K562 (cell line): ENCODE measurements at regions not wholly inside any gene's neighbourhood (a gene's known extent, or its start where the extent isn't known, plus 50 kb on each side); places are given as distances from the start of the nearest gene placed in this dataset.

Experiments used
- ATAC-seq: fragments of 200-7000 bp; cut with Tn5 transposase; 3 replicates; pipeline ENCODE4 v1.9.1; 2020; ENCODE audit warnings: moderate library complexity
- BruUV-seq: library from RNA; stranded (reverse); fragments of 400-500 nt; replicated peaks from 2 replicates; lab custom pipeline; 2021; lab: Mats Ljungman, UMichigan
- CTCF ChIA-PET: fragments of 300-600 bp; formaldehyde crosslinking; extraction: SDS; loops from one replicate; lab custom pipeline; 2021; ENCODE audit warnings: low intra/inter-chr PET ratio; lab: Yijun Ruan, JAX
- POLR2A ChIA-PET: fragments of 300-600, 350-650 bp; sonication (Branson Sonifier 250); formaldehyde crosslinking; extraction: SDS; loops from one replicate; lab custom pipeline; 2021; ENCODE audit warnings: antibody characterized with exemption, inconsistent platforms; lab: Yijun Ruan, JAX
- DNase-seq, 4 experiments: peaks; one replicate each; pipeline versions ENCODE4 v3.0.0 to v3.0.0-alpha.2; 2011 to 2018; ENCODE audit warnings: low spot score in 3 of 4, mixed read lengths in 3 of 4; ENCODE audit errors: extremely low read depth in 1 of 4
- FAIRE-seq: peaks from 2 replicates; lab custom pipeline; 2011; peaks lifted over from hg19 to GRCh38; lab: Jason Lieb, UNC
- H2AFZ ChIP-seq: 2 replicates; pipeline ENCODE4 v1.6.0; 2011; ENCODE audit warnings: low read depth, low read length, control low read depth, inconsistent platforms
- H3K27ac ChIP-seq: fragments of 200-600 bp; 3 replicates; pipeline ENCODE4 v1.8.0; 2011; ENCODE audit warnings: low read depth, mild to moderate bottlenecking, control low read depth, inconsistent platforms, low read length, moderate library complexity, mixed read lengths; ENCODE audit errors: extremely low read depth
- H3K27me3 ChIP-seq, 2 experiments: fragments of 300-600 bp in 1 of 2; 2 replicates in 1 of 2; 3 replicates in 1 of 2; pipeline versions ENCODE4 v1.6.0 to v1.8.0; 2011; ENCODE audit warnings: inconsistent platforms in 2 of 2, low read length in 2 of 2, mild to moderate bottlenecking in 1 of 2, mixed read lengths in 1 of 2, moderate library complexity in 1 of 2; ENCODE audit not compliant: control insufficient read depth in 2 of 2, insufficient read depth in 2 of 2
- H3K36me3 ChIP-seq: fragments of 300-600 bp; 3 replicates; pipeline ENCODE4 v1.8.0; 2011; ENCODE audit warnings: mild to moderate bottlenecking, low read length, inconsistent platforms; ENCODE audit not compliant: control insufficient read depth, insufficient read depth
- H3K4me1 ChIP-seq, 2 experiments: fragments of 200-600 bp in 1 of 2; replicated peaks in 1 of 2; 2 replicates in 1 of 2; 3 replicates in 1 of 2; pipeline versions ENCODE4 v1.5.1 to v1.8.0; 2011; ENCODE audit warnings: inconsistent platforms in 2 of 2, low read length in 2 of 2, mild to moderate bottlenecking in 1 of 2, mixed read lengths in 1 of 2, moderate library complexity in 1 of 2; ENCODE audit not compliant: control insufficient read depth in 2 of 2, insufficient read depth in 2 of 2
- H3K4me2 ChIP-seq: 2 replicates; pipeline ENCODE4 v1.6.1; 2011; ENCODE audit warnings: low read length, control low read depth, inconsistent platforms, mixed read lengths; ENCODE audit not compliant: insufficient read depth
- H3K4me3 ChIP-seq: fragments of 200-600 bp; sonication (generic), shearing (Covaris generic); 2 replicates; pipeline ENCODE4 v1.5.1; 2016; ENCODE audit warnings: control low read depth, inconsistent platforms
- H3K79me2 ChIP-seq: fragments of 200-600 bp; 3 replicates; pipeline ENCODE4 v1.8.0; 2011; ENCODE audit warnings: low read length, inconsistent platforms; ENCODE audit not compliant: control insufficient read depth, insufficient read depth
- H3K9ac ChIP-seq, 2 experiments: 2 replicates each; pipeline versions ENCODE4 v1.6.0 to v1.6.1; 2011; ENCODE audit warnings: low read depth in 2 of 2, low read length in 2 of 2, control low read depth in 1 of 2, inconsistent platforms in 1 of 2, mild to moderate bottlenecking in 1 of 2, mixed read lengths in 1 of 2; ENCODE audit not compliant: insufficient read depth in 1 of 2
- H3K9me1 ChIP-seq: one replicate; pipeline ENCODE4 v1.6.0; 2011; ENCODE audit warnings: inconsistent platforms, mild to moderate bottlenecking, low read length, moderate library complexity; ENCODE audit not compliant: control insufficient read depth, insufficient read depth
- H3K9me3 ChIP-seq: replicated peaks from 2 replicates; pipeline ENCODE4 v1.5.1; 2011; ENCODE audit warnings: low read depth, low read length, inconsistent platforms; ENCODE audit not compliant: control insufficient read depth, insufficient read depth
- H4K20me1 ChIP-seq: replicated peaks from 2 replicates; pipeline ENCODE4 v1.6.1; 2011; ENCODE audit warnings: low read length, inconsistent platforms, mixed read lengths; ENCODE audit not compliant: control insufficient read depth, insufficient read depth
- CCNT2 ChIP-seq: IDR thresholded peaks from 2 replicates; pipeline ENCODE4 v1.6.1; 2011; ENCODE audit warnings: borderline replicate concordance, low read depth, mild to moderate bottlenecking, moderate library complexity, mixed read lengths, low read length; ENCODE audit not compliant: insufficient read length; ENCODE audit errors: extremely low read depth
- DPF2 ChIP-seq: fragments of 450-650 bp; IDR thresholded peaks from 2 replicates; pipeline ENCODE4 v1.6.1; 2016
- E2F3 ChIP-seq: fragments of 250-450 bp; sonication (Bioruptor Pico); IDR thresholded peaks from 2 replicates; pipeline ENCODE4 v1.4.0; 2020; ENCODE audit warnings: mild to moderate bottlenecking
- GATAD2A ChIP-seq: fragments of 450-650 bp; IDR thresholded peaks from 2 replicates; pipeline ENCODE4 v1.6.1; 2017
- POU5F1 ChIP-seq: fragments of 150-350 bp; IDR thresholded peaks from 2 replicates; pipeline ENCODE4 v1.6.1; 2014; ENCODE audit warnings: borderline replicate concordance, low read length, low read depth, mild to moderate bottlenecking; ENCODE audit not compliant: partially characterized antibody
- SETDB1 ChIP-seq: IDR thresholded peaks from one replicate; pipeline ENCODE4 v1.6.1; 2012; ENCODE audit warnings: low read length, control low read depth, inconsistent platforms
- SMARCC2 ChIP-seq: fragments of 450-650 bp; IDR thresholded peaks from 2 replicates; pipeline ENCODE4 v1.6.1; 2017; ENCODE audit warnings: antibody characterized with exemption, moderate library complexity, mild to moderate bottlenecking, low read depth
- ZKSCAN8 ChIP-seq: fragments of 200-800 bp; sonication (Bioruptor generic); IDR thresholded peaks from 2 replicates; pipeline ENCODE4 v1.6.1; 2016; ENCODE audit warnings: missing genetic modification characterization, missing compliant biosample characterization
- ZNF57 ChIP-seq: fragments of 450-650 bp; formaldehyde crosslinking; IDR thresholded peaks from 2 replicates; pipeline ENCODE4 v1.4.0; 2020; ENCODE audit warnings: mild to moderate bottlenecking, moderate library complexity
- WGBS: fragments of 100-300 bp; shearing (Covaris generic); methylation state at CpG from one replicate; pipeline ENCODE4 v1.1.6; 2016; ENCODE audit warnings: low coverage, mixed read lengths; ENCODE audit not compliant: insufficient coverage; ENCODE audit errors: missing lambda C conversion rate; 5-methylcytosine and 5-hydroxymethylcytosine counted together
- in situ Hi-C: fragments of 300-500 bp; cut with MboI; formaldehyde crosslinking; loops from 4 replicates; pipeline ENCODE4 v1.15.0; 2018; ENCODE audit warnings: inconsistent platforms, mixed read lengths
- intact Hi-C: fragments of 100-400 bp; cut with micrococcal nuclease; formaldehyde crosslinking; loops from 2 replicates; pipeline ENCODE4 v1.14.2; 2022
- TF ChIP-seq, protein P1 (sequence below): sonication (generic); formaldehyde crosslinking; IDR thresholded peaks from 2 replicates; pipeline ENCODE4 v1.8.0; 2022; ENCODE audit warnings: missing genetic modification reagents, mild to moderate bottlenecking, borderline replicate concordance
- TF ChIP-seq, protein P2 (sequence below): sonication (generic); formaldehyde crosslinking; IDR thresholded peaks from 2 replicates; pipeline ENCODE4 v1.8.0; 2022; ENCODE audit warnings: missing genetic modification reagents, mild to moderate bottlenecking, borderline replicate concordance
- TF ChIP-seq, protein P3 (sequence below), 2 experiments: fragments of 450-650 bp; IDR thresholded peaks; 2 replicates each; pipeline ENCODE4 v1.6.1; 2016

DNA sequence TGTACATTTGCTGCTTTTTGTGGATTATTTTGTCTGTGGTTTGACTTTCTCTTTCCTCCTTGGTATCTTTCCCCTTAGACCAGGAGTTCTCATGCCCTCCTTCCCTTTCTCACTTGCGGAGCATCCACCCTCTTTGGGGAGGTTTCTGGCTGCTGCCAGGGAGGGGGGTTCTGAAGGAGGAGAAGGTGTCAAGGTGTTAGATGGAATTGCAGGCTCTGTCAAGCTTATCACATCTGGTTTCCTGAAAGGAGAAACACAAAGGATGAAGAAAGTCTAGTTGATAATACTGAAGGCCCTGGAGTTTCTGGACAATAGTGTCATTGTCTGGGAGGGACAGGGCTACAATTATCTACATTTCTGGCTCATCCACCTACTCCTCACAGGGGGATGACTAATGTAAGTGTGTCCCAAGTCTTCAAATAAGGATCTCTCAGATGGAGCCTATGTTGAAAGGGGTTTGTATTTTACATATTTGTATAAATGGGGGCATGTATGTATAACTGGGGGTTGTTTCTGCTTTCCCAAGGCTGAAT, 217.3 kb upstream of the CCDC196 start:
- ChIA-PET POLR2A (no interaction called here), CTCF (no interaction called here)
- Histone ChIP-seq H3K9me1 (no peaks in the 10 kb centered on the region), H4K20me1 (no peaks in the 10 kb centered on the region), H3K27me3 (no peaks in the 10 kb centered on the region), H3K4me3 (no peak overlapping the region), H3K9me3 (no peaks in the 10 kb centered on the region), H3K4me2 (no peak overlapping the region), H3K9ac (no peak overlapping the region), H3K36me3 (no peaks in the 10 kb centered on the region), H3K27ac (no peak overlapping the region), H3K4me1 (no peaks in the 10 kb centered on the region), H3K79me2 (no peaks in the 10 kb centered on the region), H2AFZ (no peak overlapping the region)
- DNase-seq (no peak), ATAC-seq (no peak), FAIRE-seq (no peak)
- in situ Hi-C loops (no loop called here), intact Hi-C loops (no loop called here)
- TF ChIP-seq GATAD2A = no peak
- no peak for TF ChIP-seq E2F3 (CRISPR knock-in tag)
- no peak for TF ChIP-seq SMARCC2
- TF ChIP-seq ZNF57 (CRISPR knock-in tag) = no peak
- TF ChIP-seq ZKSCAN8 (CRISPR knock-in tag) = no peak
- BruUV-seq = no TSS peak
- no CpG with 5 or more reads among the region's 1 CpG for WGBS

DNA sequence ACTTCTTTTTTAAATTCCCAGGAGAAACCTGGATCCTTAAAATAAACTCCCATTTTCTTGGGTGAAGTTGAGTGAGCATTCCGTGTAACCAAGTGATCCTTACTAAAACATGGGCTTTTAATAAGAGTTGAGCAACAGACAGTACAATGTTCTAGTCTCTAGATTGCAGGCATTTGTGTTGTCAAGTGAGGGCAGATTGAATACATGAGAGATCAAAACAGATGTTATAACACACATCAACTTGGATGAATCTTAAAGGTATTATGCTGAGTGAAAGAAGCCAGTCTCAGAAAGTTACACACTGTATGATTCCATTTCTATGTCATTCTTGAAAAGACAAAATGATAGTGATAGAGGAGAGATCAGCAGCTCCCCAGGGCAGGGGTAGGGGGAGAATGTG, 213.9 kb upstream of the CCDC196 start:
- Histone ChIP-seq H3K36me3 (no peaks in the 10 kb centered on the region), H3K27ac (no peak overlapping the region), H4K20me1 (no peaks in the 10 kb centered on the region), H3K9me1 (no peaks in the 10 kb centered on the region), H2AFZ (no peak overlapping the region), H3K79me2 (no peaks in the 10 kb centered on the region), H3K4me3 (no peak overlapping the region), H3K4me1 (no peaks in the 10 kb centered on the region), H3K4me2 (no peak overlapping the region), H3K9me3 (no peaks in the 10 kb centered on the region), H3K27me3 (no peaks in the 10 kb centered on the region), H3K9ac (no peak overlapping the region)
- intact Hi-C loops = no loop called here
- ATAC-seq (no peak), FAIRE-seq (no peak), DNase-seq (no peak)
- ChIA-PET POLR2A (no interaction called here), CTCF (no interaction called here)
- 8% methylated on average over 1 of the region's 1 CpG for WGBS
- in situ Hi-C loops = no loop called here
- no TSS peak for BruUV-seq
- TF ChIP-seq, protein P1, sequence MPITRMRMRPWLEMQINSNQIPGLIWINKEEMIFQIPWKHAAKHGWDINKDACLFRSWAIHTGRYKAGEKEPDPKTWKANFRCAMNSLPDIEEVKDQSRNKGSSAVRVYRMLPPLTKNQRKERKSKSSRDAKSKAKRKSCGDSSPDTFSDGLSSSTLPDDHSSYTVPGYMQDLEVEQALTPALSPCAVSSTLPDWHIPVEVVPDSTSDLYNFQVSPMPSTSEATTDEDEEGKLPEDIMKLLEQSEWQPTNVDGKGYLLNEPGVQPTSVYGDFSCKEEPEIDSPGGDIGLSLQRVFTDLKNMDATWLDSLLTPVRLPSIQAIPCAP (CRISPR knock-in tag) = no peak
- no peak for TF ChIP-seq DPF2
- TF ChIP-seq, protein P2, sequence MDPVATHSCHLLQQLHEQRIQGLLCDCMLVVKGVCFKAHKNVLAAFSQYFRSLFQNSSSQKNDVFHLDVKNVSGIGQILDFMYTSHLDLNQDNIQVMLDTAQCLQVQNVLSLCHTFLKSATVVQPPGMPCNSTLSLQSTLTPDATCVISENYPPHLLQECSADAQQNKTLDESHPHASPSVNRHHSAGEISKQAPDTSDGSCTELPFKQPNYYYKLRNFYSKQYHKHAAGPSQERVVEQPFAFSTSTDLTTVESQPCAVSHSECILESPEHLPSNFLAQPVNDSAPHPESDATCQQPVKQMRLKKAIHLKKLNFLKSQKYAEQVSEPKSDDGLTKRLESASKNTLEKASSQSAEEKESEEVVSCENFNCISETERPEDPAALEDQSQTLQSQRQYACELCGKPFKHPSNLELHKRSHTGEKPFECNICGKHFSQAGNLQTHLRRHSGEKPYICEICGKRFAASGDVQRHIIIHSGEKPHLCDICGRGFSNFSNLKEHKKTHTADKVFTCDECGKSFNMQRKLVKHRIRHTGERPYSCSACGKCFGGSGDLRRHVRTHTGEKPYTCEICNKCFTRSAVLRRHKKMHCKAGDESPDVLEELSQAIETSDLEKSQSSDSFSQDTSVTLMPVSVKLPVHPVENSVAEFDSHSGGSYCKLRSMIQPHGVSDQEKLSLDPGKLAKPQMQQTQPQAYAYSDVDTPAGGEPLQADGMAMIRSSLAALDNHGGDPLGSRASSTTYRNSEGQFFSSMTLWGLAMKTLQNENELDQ (CRISPR knock-in tag) = no peak
- no peak for TF ChIP-seq SETDB1
- TF ChIP-seq CCNT2 = no peak
- TF ChIP-seq, protein P3, sequence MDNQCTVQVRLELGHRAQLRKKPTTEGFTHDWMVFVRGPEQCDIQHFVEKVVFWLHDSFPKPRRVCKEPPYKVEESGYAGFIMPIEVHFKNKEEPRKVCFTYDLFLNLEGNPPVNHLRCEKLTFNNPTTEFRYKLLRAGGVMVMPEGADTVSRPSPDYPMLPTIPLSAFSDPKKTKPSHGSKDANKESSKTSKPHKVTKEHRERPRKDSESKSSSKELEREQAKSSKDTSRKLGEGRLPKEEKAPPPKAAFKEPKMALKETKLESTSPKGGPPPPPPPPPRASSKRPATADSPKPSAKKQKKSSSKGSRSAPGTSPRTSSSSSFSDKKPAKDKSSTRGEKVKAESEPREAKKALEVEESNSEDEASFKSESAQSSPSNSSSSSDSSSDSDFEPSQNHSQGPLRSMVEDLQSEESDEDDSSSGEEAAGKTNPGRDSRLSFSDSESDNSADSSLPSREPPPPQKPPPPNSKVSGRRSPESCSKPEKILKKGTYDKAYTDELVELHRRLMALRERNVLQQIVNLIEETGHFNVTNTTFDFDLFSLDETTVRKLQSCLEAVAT (IDR thresholded peaks at IDR 0.05) = no peak
- TF ChIP-seq POU5F1 = no peak
